ENCODE measurements at regions not wholly inside any gene's neighbourhood (a gene's known extent, or its start where the extent isn't known, plus 50 kb on each side); places are given as distances from the start of the nearest gene placed in this dataset.

- no peak overlapping the region for H3K27ac ChIP-seq (ENCODE audit: extremely low read length, insufficient read depth, low read length)
- no peaks in the 10 kb centered on the region for H3K4me1 ChIP-seq (ENCODE audit: insufficient read depth, low read length)
- ATAC-seq, result no peak
- H4K20me1 ChIP-seq (ENCODE audit: insufficient read depth, low read length), result no peaks in the 10 kb centered on the region
- no peak for DNase-seq (ENCODE audit: low spot score)
- ChIA-PET POLR2A (no interaction called here), CTCF (ENCODE audit: low intra/inter-chr PET ratio, low total read pairs) (no interaction called here)
- H3K9me3 ChIP-seq (ENCODE audit: low read length), result no peaks in the 10 kb centered on the region
- TF ChIP-seq ZBTB40 (IDR thresholded peaks at IDR 0.05) (no peak), ZBTB40 (CRISPR knock-in tag; IDR thresholded peaks at IDR 0.05) (no peak), ZFP36L1 (CRISPR knock-in tag; IDR thresholded peaks at IDR 0.05) (no peak), ZNF768 (CRISPR knock-in tag; IDR thresholded peaks at IDR 0.05) (no peak), TRIM22 (IDR thresholded peaks at IDR 0.05) (no peak), ASH2L (IDR thresholded peaks at IDR 0.05; ENCODE audit: insufficient read length, low read depth, low read length) (no peak), DRAP1 (CRISPR knock-in tag; IDR thresholded peaks at IDR 0.05) (no peak), YEATS2 (CRISPR knock-in tag; IDR thresholded peaks at IDR 0.05; ENCODE audit: borderline replicate concordance) (no peak), ISX (CRISPR knock-in tag; conservative IDR thresholded peaks at IDR 0.05) (no peak)
- no peaks in the 10 kb centered on the region for H3K27me3 ChIP-seq (ENCODE audit: control insufficient read depth in 1 of 2, insufficient read depth in 2 of 2, low read length in 2 of 2)
- intact Hi-C loops (cut with micrococcal nuclease; ENCODE audit: unreplicated experiment), result no loop called here
- no TSS peak for BruUV-seq (replicated peaks)
- no peak overlapping the region for H3K4me2 ChIP-seq (ENCODE audit: low read depth, low read length)
- no peaks in the 10 kb centered on the region for H3K79me2 ChIP-seq (ENCODE audit: insufficient read depth, low read length)
- no peaks in the 10 kb centered on the region for H3K36me3 ChIP-seq (replicated peaks in 1 of 2; ENCODE audit: control insufficient read depth in 1 of 2, insufficient read depth in 2 of 2, low read length in 2 of 2)
- in situ Hi-C loops (cut with HindIII; ENCODE audit: extremely low pct_ligation_motif_present, low pct_unique_long_range_greater_than_20kb), result no loop called here
- FAIRE-seq, result no peak
- 12% methylated on average over 1 of the region's 1 CpG for WGBS (ENCODE audit: low lambda C conversion rate)
- H2AFZ ChIP-seq (ENCODE audit: low read length), result no peak overlapping the region
- H3K9ac ChIP-seq (ENCODE audit: insufficient read depth, low read depth, low read length), result no peak overlapping the region
- no peak overlapping the region for H3K4me3 ChIP-seq (replicated peaks in 1 of 3; ENCODE audit: insufficient read depth in 1 of 3, low read depth in 2 of 3, low read length in 3 of 3)
Measured at GRCh38 chr15:36050899-36051298, 504.9 kb upstream of the DPH6 start.

Measured in HepG2 (cell line).